Amniotic epithelial cell (primary cell): ENCODE measurements at regions not wholly inside any gene's neighbourhood (a gene's known extent, or its start where the extent isn't known, plus 50 kb on each side); places are given as distances from the start of the nearest gene placed in this dataset.

Experiments used
- DNase-seq: peaks from one replicate; pipeline ENCODE4 v3.0.0-alpha.2; 2010; ENCODE audit warnings: low read depth

- peak; percentile 93 for DNase-seq
Observed at GRCh38 chr13:40191186-40191980, 475.1 kb downstream of the FOXO1 start.

DNA sequence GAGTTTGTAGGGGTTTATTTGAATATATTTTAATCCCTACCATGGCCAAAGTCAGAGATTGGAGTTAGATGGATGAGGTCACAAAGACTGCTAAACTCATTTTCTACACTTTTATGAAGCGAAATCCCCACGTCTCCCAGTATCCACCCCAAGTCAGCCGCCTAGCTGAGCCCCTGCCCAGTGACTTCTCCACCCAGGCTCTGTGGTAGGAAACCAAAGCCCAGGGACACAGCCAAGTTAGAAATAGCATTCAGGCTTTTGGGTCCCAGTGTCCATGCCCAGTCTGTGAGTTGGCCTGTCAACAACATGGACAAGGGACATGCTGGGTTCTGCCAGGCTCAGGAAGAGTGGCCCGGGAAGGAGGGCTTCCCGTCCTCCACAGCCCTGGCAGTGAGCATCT is 474.0 kb downstream of the FOXO1 start:
- no peak for DNase-seq

DNA sequence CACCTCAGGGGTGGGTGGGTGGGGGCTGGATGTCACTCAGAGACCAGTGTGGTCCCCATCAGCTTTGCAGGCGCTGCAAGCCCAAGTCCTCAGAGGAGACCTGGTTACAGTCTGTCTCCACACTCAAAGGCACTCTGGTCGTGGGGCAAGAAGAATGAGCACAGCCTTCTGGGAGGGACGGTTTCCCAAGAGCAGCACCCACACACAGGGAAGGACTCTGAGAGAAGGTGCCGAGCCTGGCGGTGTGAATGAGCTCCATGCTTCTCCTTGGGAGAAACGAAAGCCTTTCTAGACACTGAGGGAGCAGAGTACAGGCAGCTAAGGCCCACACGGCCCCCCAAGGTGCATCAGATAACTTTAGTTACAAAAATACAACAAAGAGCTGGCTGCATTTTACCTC is 473.6 kb downstream of the FOXO1 start:
- DNase-seq, result no peak

DNA sequence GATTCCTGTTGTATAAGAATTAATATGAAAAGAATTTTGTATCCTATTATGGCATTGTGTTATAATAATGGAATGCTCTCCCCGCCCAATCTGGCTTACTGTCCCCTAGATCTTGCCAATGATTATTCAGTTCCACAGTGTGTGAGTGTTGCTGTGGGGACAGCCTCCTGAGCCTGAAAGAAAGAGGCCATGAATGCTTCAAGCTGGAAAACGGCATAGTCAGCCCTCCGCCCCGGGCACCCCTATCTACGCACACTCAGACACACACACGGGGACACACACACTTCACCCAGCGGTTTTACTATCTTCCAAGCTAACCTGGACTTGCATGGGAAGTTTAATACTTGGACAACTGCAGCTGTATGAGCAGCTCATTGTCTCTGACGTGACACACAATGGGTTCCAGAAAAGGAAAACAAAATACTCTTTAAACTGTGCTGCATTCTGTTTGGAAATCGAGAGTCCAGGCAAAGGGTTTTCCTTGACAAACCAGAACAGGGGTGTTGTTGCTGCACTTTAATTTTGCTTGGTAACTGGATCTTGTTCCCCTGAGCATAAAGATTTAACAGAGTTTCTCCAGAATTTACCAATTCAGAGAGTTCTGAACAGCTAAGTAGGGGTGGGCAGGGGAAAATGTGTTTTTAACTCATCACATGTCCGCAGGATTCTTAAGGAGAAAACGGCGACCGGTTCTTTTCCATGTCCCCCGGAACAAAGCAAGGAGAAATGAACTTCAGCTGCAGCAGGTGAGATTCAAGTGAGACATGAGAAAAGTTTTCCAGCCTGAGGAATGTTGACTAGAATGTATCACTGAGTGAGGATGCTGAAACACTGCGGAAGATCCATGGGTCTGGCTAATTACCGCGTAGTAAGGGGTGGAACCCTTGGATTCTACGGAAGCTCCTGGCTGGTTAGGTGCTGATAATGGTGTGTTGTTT is 472.9 kb downstream of the FOXO1 start:
- no peak for DNase-seq

DNA sequence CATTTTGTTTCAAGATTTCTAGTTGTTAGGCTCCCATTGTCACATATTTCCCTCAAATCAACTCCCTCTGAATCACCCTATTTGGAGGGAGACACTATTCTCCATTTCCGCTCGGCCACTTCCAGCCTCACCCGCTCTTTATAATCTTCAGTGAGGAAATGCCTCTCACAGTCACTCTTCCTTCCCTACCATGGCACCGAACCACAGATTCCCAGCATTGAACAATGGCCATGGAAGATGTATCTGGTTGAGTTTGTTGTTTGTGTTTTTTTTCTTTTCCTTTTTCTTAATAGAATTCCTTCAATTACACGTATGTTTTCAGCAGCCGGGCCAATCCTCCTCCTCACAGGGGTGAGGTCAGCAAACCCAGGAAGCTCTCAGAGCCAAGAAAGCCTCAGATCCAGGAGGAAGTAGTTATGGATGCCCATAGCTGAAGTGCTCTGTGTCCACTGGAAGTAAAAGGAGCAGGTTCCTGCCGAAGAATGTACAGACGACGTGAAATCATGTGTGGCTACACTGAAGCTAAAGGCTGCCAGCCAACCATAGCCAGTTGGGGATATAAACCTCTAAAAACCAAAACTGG is 472.1 kb downstream of the FOXO1 start:
- DNase-seq, result no peak

- DNase-seq, result peak; percentile 21
Observed at GRCh38 chr13:40197049-40197448, 469.4 kb downstream of the FOXO1 start.

- DNase-seq, result no peak
Observed at GRCh38 chr13:40197936-40198595, 468.4 kb downstream of the FOXO1 start.

GRCh38 chr13:40200273-40200978 is 466.0 kb downstream of the FOXO1 start:
- no peak for DNase-seq

GRCh38 chr13:40204246-40204645 is 462.2 kb downstream of the FOXO1 start:
- DNase-seq, result no peak

DNA sequence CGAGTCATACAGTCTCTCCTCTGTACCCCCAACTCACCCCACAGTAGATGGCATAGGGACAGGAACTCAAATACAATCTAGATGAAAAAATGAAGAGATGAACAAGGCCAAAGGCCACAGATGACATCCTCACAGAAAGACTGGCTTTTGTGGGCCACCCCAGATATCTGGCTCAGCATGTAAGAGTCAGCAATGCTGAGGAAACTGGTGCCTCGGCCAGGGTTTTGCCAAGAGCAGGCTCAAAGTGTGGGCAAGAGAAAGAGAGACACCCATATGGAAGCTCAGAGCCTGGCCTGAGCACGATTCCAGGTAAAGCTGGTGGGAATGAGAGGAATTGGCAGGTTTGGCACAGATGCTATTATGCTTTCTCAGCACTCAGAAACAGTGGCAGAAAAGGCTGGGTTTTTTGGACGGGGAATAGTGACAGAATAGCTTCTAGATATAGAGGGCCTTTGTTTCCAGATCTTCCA is 460.6 kb downstream of the FOXO1 start:
- DNase-seq, result no peak

GRCh38 chr13:40206241-40207000 is 460.0 kb downstream of the FOXO1 start:
- DNase-seq, result no peak

DNA sequence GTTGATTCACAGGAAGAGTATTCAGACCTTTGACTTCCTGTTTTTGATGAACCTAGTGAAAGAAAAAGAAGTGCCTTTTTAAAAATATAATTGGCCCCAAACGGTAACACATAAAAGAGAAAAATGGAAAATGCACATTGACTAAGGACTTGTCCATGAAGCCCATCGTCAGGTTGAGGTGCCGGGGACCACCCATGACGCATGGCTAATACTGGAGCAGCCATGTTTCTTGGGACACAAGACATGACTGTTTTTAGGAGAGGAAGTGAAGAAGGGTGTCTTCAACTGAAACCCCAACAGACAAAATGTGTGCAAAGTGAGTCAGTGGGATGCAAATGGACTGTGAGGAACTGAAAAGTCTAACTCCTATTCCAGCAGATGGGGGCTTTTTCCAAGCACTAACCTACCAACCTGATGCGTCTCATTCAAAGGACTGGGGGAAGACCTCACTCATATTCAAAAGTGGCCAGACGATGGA is 459.4 kb downstream of the FOXO1 start:
- DNase-seq, result no peak

- DNase-seq, result no peak
Observed at GRCh38 chr13:40208517-40208916, 457.9 kb downstream of the FOXO1 start.

- DNase-seq, result no peak
Observed at GRCh38 chr13:40210865-40211585, 455.4 kb downstream of the FOXO1 start.

DNA sequence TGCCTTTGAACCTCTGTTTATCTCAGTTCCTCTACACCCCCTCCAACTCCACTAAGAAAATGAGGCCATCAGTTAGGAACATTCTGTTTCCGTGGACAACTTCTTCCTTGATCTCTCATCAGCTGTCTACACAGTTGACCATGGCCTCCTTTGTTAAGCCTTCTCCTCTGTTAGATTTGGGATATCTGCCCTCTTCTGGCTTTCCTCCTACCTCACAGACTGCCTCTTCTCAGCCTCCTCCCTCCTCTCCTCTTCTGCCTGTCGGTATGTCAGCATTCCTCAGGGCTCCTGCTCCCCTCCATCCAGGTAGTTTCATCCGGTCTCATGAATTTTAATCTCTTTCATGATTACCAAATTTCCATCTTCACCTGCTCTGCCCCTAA is 454.9 kb downstream of the FOXO1 start:
- no peak for DNase-seq

- DNase-seq, result no peak
Observed at GRCh38 chr13:40213779-40214178, 452.7 kb downstream of the FOXO1 start.

DNA sequence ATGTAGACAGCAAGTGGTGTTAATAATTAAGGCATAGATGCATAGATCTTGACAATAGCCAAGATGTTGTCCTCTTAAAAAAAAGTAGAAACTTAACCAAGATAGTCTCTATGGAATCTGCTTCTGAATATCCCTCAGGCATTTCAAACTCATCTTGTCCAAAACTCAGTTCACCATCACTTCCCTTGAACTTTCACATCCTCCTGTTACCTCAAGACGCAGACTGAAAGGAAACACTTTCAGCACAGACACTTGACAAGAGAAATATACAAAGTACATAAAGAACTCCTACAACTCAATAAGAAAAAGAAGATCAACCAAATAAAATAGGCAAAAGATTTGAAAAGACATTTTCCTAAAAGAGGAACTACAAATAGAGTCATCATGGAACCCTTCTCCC is 451.1 kb downstream of the FOXO1 start:
- no peak for DNase-seq

DNA sequence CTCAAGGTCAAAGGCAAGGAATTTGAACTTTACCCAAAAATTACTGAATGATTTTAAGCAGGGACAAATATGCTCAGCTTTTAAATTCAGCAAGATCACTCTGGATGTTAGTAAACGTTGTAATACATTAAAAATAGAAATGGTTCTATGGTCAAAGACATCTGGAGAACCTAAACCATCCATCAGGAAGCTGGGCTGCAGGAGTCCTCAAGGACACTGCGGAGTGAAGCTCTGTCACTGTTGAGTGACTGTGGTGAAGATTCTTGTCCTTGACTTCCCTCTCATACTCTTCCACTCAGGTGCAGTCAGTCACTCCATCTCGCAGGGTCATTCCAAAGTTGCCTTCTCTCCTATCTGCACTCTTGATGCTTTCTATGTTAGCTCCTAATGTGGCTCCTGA is 450.7 kb downstream of the FOXO1 start:
- no peak for DNase-seq

DNA sequence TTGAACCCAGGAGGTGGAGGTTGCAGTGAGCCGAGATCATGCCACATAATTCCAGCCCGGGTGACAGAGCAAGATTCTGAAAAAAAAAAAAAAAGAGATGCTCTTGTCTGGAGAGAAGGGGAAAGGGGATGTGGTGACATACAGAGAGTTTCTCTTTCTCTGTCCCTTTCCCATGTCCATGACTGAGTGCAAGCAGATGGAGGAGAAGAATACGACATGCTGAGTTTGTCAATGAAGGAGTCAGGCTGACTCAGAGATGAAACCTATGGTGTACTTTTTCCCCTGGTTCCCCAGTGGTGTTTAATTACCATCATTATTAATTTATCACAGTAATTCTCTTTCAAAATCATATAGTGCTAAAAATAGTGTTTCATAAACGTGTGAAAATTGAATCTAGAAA is 448.8 kb downstream of the FOXO1 start:
- no peak for DNase-seq
